Astrocyte (in vitro differentiated cells and primary cell): ENCODE measurements at regions not wholly inside any gene's neighbourhood (a gene's known extent, or its start where the extent isn't known, plus 50 kb on each side); places are given as distances from the start of the nearest gene placed in this dataset.

Experiments used
- DNase-seq: peaks from one replicate; pipeline ENCODE4 v3.0.0-alpha.2; 2010; ENCODE audit warnings: low read depth
- FAIRE-seq: peaks from 2 replicates; lab custom pipeline; 2011; peaks lifted over from hg19 to GRCh38; lab: Jason Lieb, UNC
- H2AFZ ChIP-seq: 2 replicates; pipeline ENCODE4 v1.6.0; 2012; ENCODE audit warnings: low read depth, low read length, inconsistent platforms
- H3K27ac ChIP-seq: 2 replicates; pipeline ENCODE4 v1.5.1; 2011; ENCODE audit warnings: low read depth, low read length, inconsistent platforms
- H3K27me3 ChIP-seq: 2 replicates; pipeline ENCODE4 v1.6.0; 2011; ENCODE audit warnings: low read length, inconsistent platforms; ENCODE audit not compliant: insufficient read depth
- H3K36me3 ChIP-seq: 2 replicates; pipeline ENCODE4 v1.5.1; 2011; ENCODE audit warnings: low read length, inconsistent platforms; ENCODE audit not compliant: insufficient read depth
- H3K4me1 ChIP-seq: 2 replicates; pipeline ENCODE4 v1.5.1; 2011; ENCODE audit warnings: low read length, inconsistent platforms; ENCODE audit not compliant: insufficient read depth
- H3K4me2 ChIP-seq: 2 replicates; pipeline ENCODE4 v1.6.0; 2012; ENCODE audit warnings: low read length, inconsistent platforms
- H3K4me3 ChIP-seq: 2 replicates; pipeline ENCODE4 v1.5.1; 2011; ENCODE audit warnings: low read depth, mild to moderate bottlenecking, low read length, inconsistent platforms; ENCODE audit not compliant: insufficient read depth
- H3K79me2 ChIP-seq: 2 replicates; pipeline ENCODE4 v1.6.0; 2012; ENCODE audit warnings: mild to moderate bottlenecking, low read length, inconsistent platforms; ENCODE audit not compliant: insufficient read depth
- H3K9ac ChIP-seq: 2 replicates; pipeline ENCODE4 v1.6.0; 2012; ENCODE audit warnings: mild to moderate bottlenecking, low read length, inconsistent platforms
- H3K9me3 ChIP-seq: 2 replicates; pipeline ENCODE4 v1.5.1; 2012; ENCODE audit warnings: low read depth, mild to moderate bottlenecking, low read length, inconsistent platforms; ENCODE audit not compliant: insufficient read depth
- H4K20me1 ChIP-seq: 2 replicates; pipeline ENCODE4 v1.6.0; 2012; ENCODE audit warnings: low read length, inconsistent platforms; ENCODE audit not compliant: insufficient read depth
- H3K27ac Mint-ChIP-seq: one replicate; pipeline ENCODE4 v1.8.0; 2021; ENCODE audit warnings: mild to moderate bottlenecking, mixed read lengths; ENCODE audit not compliant: unreplicated experiment
- H3K27me3 Mint-ChIP-seq: one replicate; pipeline ENCODE4 v1.8.0; 2021; ENCODE audit warnings: low read depth, mixed read lengths; ENCODE audit not compliant: unreplicated experiment
- H3K36me3 Mint-ChIP-seq: one replicate; pipeline ENCODE4 v1.8.0; 2021; ENCODE audit warnings: low read depth, mixed read lengths; ENCODE audit not compliant: unreplicated experiment
- H3K4me1 Mint-ChIP-seq: one replicate; pipeline ENCODE4 v1.8.0; 2021; ENCODE audit warnings: low read depth, mixed read lengths; ENCODE audit not compliant: unreplicated experiment
- H3K4me3 Mint-ChIP-seq: one replicate; pipeline ENCODE4 v1.8.0; 2021; ENCODE audit warnings: mild to moderate bottlenecking, moderate library complexity, mixed read lengths; ENCODE audit not compliant: unreplicated experiment
- H3K9me3 Mint-ChIP-seq: one replicate; pipeline ENCODE4 v1.8.0; 2021; ENCODE audit warnings: mild to moderate bottlenecking, mixed read lengths; ENCODE audit not compliant: unreplicated experiment
- CTCF ChIP-seq: IDR thresholded peaks from 2 replicates; pipeline ENCODE4 v1.5.1; 2011; ENCODE audit warnings: low read depth, mild to moderate bottlenecking, inconsistent platforms, low read length, moderate library complexity; ENCODE audit not compliant: insufficient read depth
- EZH2 ChIP-seq: IDR thresholded peaks from 2 replicates; pipeline ENCODE4 v1.6.1; 2012; ENCODE audit warnings: mild to moderate bottlenecking, low read length, inconsistent platforms; ENCODE audit not compliant: insufficient read depth

GRCh38 chr10:45082176-45082575 lies 81.5 kb downstream of the ZNF22 start:
- H2AFZ ChIP-seq = no peak overlapping the region
- Mint-ChIP-seq H3K4me3 (no peak overlapping the region), H3K9me3 (peaks cover 5% of the 10 kb centered on the region), H3K27me3 (no peaks in the 10 kb centered on the region), H3K36me3 (no peaks in the 10 kb centered on the region), H3K27ac (no peak overlapping the region), H3K4me1 (no peaks in the 10 kb centered on the region)
- DNase-seq (no peak), FAIRE-seq (no peak)
- no peaks in the 10 kb centered on the region for H3K36me3 ChIP-seq
- H3K9me3 ChIP-seq = no peaks in the 10 kb centered on the region
- TF ChIP-seq EZH2 = no peak
- no peak for TF ChIP-seq CTCF
- H3K4me2 ChIP-seq = no peak overlapping the region
- H3K27ac ChIP-seq = no peak overlapping the region
- H4K20me1 ChIP-seq = no peaks in the 10 kb centered on the region
- H3K9ac ChIP-seq = no peak overlapping the region
- H3K27me3 ChIP-seq = no peaks in the 10 kb centered on the region
- H3K79me2 ChIP-seq = no peaks in the 10 kb centered on the region
- no peaks in the 10 kb centered on the region for H3K4me1 ChIP-seq
- H3K4me3 ChIP-seq = no peak overlapping the region

GRCh38 chr10:45091968-45092367 lies 91.2 kb downstream of the ZNF22 start:
- TF ChIP-seq CTCF (no peak), EZH2 (no peak)
- Histone ChIP-seq H3K9me3 (no peaks in the 10 kb centered on the region), H3K36me3 (no peaks in the 10 kb centered on the region), H3K4me1 (no peaks in the 10 kb centered on the region), H3K27ac (no peak overlapping the region), H2AFZ (no peak overlapping the region), H3K9ac (no peak overlapping the region), H4K20me1 (no peaks in the 10 kb centered on the region), H3K27me3 (peaks cover 2% of the 10 kb centered on the region), H3K79me2 (no peaks in the 10 kb centered on the region), H3K4me2 (no peak overlapping the region), H3K4me3 (no peak overlapping the region)
- FAIRE-seq (no peak), DNase-seq (no peak)
- Mint-ChIP-seq H3K4me1 (peaks cover 2% of the 10 kb centered on the region), H3K36me3 (no peaks in the 10 kb centered on the region), H3K27me3 (no peaks in the 10 kb centered on the region), H3K9me3 (peaks cover 2% of the 10 kb centered on the region), H3K4me3 (no peak overlapping the region), H3K27ac (no peak overlapping the region)

- Histone ChIP-seq H3K9me3 (no peaks in the 10 kb centered on the region), H4K20me1 (no peaks in the 10 kb centered on the region), H3K79me2 (no peaks in the 10 kb centered on the region), H3K4me3 (no peak overlapping the region), H3K36me3 (no peaks in the 10 kb centered on the region), H2AFZ (no peak overlapping the region), H3K4me1 (no peaks in the 10 kb centered on the region), H3K27ac (no peak overlapping the region), H3K27me3 (peaks cover 2% of the 10 kb centered on the region), H3K9ac (no peak overlapping the region), H3K4me2 (no peak overlapping the region)
- FAIRE-seq (no peak), DNase-seq (no peak)
- Mint-ChIP-seq H3K27ac (no peak overlapping the region), H3K4me3 (no peak overlapping the region), H3K4me1 (peaks cover 2% of the 10 kb centered on the region), H3K27me3 (no peaks in the 10 kb centered on the region), H3K36me3 (no peaks in the 10 kb centered on the region), H3K9me3 (peaks cover 2% of the 10 kb centered on the region)
- no peak for TF ChIP-seq EZH2
- TF ChIP-seq CTCF = no peak
These were observed 93.2 kb downstream of the ZNF22 start for GRCh38 chr10:45093945-45094344.
